GM19328 (cell line): ENCODE measurements at regions not wholly inside any gene's neighbourhood (a gene's known extent, or its start where the extent isn't known, plus 50 kb on each side); places are given as distances from the start of the nearest gene placed in this dataset.
"Not testable (repeated sequence)": the region's sequence is repeated elsewhere in the genome, so short reads cannot be mapped to it uniquely, and the experiment has no call there.

Experiments used
- ATAC-seq: cut with Tn5 transposase; IDR thresholded peaks from one replicate; pipeline ENCODE4 v1.9.1; 2021; ENCODE audit warnings: mild to moderate bottlenecking, moderate library complexity; ENCODE audit not compliant: unreplicated experiment

GRCh38 chr9:106479679-106480078 is 383.3 kb upstream of the ZNF462 start:
- no peak for ATAC-seq

GRCh38 chr9:106481013-106481609 is 381.9 kb upstream of the ZNF462 start:
- ATAC-seq = no peak

- no peak for ATAC-seq
Observed at GRCh38 chr9:106482733-106483132, 380.2 kb upstream of the ZNF462 start.

GRCh38 chr9:106486685-106487084 is 376.3 kb upstream of the ZNF462 start:
- ATAC-seq = no peak

GRCh38 chr9:106487266-106487665 is 375.7 kb upstream of the ZNF462 start:
- ATAC-seq = no peak

GRCh38 chr9:106492126-106492525 is 370.8 kb upstream of the ZNF462 start:
- ATAC-seq = not testable (repeated sequence)

GRCh38 chr9:106500171-106500570 is 362.8 kb upstream of the ZNF462 start:
- ATAC-seq = no peak

- not testable (repeated sequence) for ATAC-seq
Observed at GRCh38 chr9:106501210-106501609, 361.8 kb upstream of the ZNF462 start.

GRCh38 chr9:106502930-106503329 is 360.0 kb upstream of the ZNF462 start:
- no peak for ATAC-seq

GRCh38 chr9:106503759-106504158 is 359.2 kb upstream of the ZNF462 start:
- no peak for ATAC-seq

GRCh38 chr9:106526716-106527204 is 336.2 kb upstream of the ZNF462 start:
- ATAC-seq = no peak

GRCh38 chr9:106528158-106528557 is 334.8 kb upstream of the ZNF462 start:
- ATAC-seq = no peak

- ATAC-seq = no peak
Observed at GRCh38 chr9:106529616-106530015, 333.4 kb upstream of the ZNF462 start.

- ATAC-seq = no peak
Observed at GRCh38 chr9:106531491-106531890, 331.5 kb upstream of the ZNF462 start.

GRCh38 chr9:106532306-106533015 is 330.5 kb upstream of the ZNF462 start:
- ATAC-seq = no peak

GRCh38 chr9:106534800-106535199 is 328.2 kb upstream of the ZNF462 start:
- ATAC-seq = no peak

GRCh38 chr9:106535439-106535838 is 327.5 kb upstream of the ZNF462 start:
- no peak for ATAC-seq

- ATAC-seq = no peak
Observed at GRCh38 chr9:106557996-106558667, 304.8 kb upstream of the ZNF462 start.

GRCh38 chr9:106560540-106560939 is 302.4 kb upstream of the ZNF462 start:
- ATAC-seq = no peak

- no peak for ATAC-seq
Observed at GRCh38 chr9:106575823-106576222, 287.1 kb upstream of the ZNF462 start.

GRCh38 chr9:106576232-106576760 is 286.7 kb upstream of the ZNF462 start:
- no peak for ATAC-seq

GRCh38 chr9:106577121-106577520 is 285.8 kb upstream of the ZNF462 start:
- ATAC-seq = no peak
